ENCODE measurements at regions not wholly inside any gene's neighbourhood (a gene's known extent, or its start where the extent isn't known, plus 50 kb on each side); places are given as distances from the start of the nearest gene placed in this dataset.

DNA sequence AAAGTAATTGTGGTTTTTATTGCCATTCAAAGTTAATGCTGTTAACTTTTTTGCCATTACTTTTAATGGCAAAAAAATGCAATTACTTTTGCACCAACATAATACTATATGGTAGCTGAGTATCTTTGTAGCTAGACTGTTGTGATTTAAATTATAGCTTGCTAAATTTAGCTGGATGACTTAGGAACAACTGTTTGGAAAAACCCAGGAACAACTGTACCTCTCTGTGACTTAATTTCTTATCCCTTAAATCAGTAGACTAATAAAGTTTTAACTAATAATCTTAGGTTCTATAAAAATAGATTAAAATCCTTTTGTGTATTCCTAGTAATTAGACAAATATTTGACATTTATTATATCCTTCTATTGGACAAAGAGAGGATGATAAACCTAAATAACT lies 268.2 kb downstream of the TENT5A start:
- DNase-seq (ENCODE audit: low read depth in 2 of 2, low spot score in 1 of 2), result no peak

DNA sequence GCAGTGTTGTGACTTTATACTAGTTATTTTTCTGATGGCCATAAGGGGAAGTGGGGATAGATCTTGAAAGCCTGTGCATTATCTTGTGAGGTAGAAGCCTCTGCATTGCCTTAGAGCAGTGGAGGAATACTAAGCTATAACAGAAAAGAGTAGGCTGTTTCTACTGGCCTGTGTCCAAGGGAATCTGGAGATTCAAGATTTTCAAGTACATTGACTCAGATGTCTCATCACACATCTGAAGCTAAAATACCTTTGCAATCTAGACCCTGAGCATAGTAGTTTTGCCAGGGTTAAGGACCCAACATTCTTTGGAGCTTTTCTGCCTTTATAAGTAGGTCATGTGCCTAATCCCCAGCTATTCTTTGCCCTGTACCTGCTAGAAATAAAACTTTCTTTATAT lies 272.3 kb downstream of the TENT5A start:
- no peak for DNase-seq (ENCODE audit: low read depth in 2 of 2, low spot score in 1 of 2)

DNA sequence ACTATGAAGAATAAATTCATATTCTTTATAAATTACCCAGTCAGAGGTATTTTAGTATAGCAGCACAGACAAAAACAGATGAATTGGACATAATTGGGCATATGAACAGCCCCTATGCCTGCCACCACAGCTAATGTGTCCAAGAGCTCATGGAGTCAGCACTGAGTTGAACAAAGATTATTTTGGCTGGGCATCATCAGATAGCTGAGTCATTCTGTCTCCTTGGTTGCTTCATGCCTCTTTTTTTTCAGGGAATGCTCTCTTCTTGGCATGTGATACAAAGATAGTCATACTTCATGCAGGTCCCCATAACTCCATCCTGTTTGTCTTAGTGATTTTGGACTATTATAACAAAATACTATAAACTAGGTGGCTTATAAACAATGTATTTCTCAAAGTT lies 275.6 kb downstream of the TENT5A start:
- no peak for DNase-seq (ENCODE audit: low read depth in 2 of 2, low spot score in 1 of 2)

DNA sequence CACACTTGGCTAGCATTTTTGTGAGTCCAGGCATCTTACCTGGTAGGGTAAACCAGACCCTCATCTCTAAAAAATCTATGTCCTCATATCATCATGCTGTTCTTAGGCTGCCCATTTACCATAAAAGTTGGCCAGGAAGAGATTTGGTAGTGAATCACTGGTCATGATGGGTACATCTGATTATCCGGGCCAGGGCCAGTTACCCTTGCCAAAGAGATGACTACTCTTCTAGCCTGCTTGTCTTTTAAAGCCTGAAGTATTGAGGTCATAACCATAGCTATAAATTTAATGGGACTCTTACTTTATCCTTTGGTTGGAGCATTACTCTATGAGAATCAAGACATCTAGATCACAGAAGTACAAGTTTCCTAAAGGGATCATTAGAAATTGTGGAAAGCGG lies 276.8 kb downstream of the TENT5A start:
- DNase-seq (ENCODE audit: low read depth in 2 of 2, low spot score in 1 of 2), result no peak

DNA sequence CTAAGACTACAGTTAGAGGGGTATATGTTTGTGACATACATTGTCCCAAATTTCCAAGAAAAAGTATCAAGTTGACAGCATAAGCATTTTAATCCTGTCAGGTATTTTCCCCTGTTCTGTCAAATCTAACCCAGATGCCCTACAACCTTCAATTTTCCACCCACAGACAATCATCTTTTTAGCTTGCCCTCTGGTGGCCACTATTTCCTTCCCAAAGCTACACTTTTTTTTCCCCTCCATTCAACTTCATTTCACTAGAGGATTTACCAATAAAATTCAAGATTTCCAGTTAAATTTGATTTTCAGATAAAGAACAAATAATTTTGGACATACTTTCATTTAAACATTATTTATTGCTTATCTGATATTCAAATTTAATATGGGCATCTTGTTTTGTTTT lies 286.6 kb downstream of the TENT5A start:
- DNase-seq (ENCODE audit: low read depth in 2 of 2, low spot score in 1 of 2), result no peak

DNA sequence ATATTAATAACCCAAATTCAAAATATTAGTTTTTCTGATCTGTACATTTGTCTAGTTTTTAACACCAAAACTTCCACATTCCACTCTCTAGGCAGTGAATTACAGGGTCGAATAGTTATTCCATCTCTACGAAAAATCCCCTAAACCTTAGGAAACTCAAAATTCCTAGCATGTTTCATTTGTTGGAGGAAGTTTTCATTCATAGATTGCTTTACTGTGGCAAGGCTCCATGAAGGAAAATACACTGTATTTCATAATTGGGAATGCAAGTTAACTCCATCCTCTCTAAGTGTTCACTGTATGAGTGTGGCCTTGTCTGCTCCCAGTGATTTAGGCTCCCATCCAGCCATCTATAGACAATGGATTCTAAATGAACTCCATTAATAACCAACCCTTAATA lies 296.1 kb downstream of the TENT5A start:
- no peak for DNase-seq (ENCODE audit: low read depth in 2 of 2, low spot score in 1 of 2)

DNA sequence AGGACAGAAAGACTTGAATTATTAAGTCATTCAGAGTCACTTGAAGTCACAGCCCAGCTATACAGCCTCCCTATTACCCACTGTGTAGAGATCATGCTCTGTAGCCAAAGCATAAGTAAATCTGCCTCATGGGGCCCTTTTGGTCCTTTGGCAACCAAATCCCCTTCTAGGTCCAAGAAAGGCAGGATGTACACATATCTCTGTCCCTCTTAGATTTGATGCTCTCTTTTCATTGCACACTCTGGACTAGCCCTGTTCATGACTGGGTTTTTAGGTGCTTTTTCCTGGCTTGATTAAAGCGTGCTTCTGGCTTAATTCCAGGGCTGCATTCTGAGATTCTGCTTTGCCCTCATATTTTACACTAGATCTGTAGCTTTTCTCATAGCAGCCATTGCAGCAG lies 296.8 kb downstream of the TENT5A start:
- no peak for DNase-seq (ENCODE audit: low read depth in 2 of 2, low spot score in 1 of 2)

DNA sequence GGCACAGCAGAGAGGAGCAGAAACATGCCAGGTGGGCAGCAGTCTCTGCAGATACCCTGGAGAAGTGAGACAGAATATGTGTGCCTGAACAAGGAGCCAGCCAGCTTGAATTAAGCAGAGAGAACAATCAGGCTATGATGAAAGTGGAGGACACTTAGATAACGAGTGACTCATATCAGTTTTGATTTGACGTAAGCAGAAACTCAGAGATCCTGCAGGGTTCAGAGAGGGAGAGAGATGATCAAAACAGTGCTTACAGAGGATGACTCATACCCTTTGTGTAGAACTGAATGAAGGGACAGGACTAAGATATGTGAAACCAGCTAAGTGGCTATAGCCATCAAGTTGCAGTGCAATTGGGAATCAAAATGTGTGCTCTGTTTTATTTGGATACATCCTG lies 300.7 kb downstream of the TENT5A start:
- no peak for DNase-seq (ENCODE audit: low read depth in 2 of 2, low spot score in 1 of 2)

DNA sequence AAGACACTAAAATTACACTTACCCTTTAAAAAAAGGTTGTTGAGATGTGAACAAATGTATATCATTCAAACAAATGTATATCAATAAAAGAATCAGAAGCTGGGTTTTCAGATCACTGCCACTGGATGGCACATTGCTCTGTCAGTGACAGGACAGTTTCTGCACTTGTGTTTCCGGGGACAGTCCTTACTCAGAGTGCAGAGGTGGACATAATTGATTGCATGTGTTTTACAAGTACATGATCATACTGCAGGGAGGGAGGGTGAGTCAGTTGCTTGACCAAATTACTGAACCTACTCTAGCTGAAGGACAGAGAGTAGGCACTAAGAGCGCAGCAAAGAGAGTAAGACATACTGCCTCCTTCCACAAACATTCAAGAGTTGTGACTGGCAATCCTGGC lies 302.3 kb downstream of the TENT5A start:
- no peak for DNase-seq (ENCODE audit: low read depth in 2 of 2, low spot score in 1 of 2)

DNA sequence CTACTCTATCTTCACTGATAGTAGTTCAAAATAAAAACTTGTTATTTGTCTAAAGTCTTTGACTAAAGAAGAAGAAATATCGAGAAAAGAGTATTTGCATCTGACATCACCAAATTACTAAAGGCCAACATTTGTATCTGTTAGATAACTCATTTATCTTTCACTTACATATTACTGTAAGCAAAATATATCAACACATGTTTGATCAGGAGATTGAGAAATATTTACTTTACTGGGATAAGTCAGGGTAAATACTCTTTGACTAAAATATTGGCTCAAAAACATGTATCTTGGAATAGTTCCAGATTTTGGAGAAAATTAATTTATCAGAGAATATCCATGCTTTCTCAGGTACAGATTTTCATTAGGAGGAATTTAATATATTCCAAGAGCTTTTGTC lies 306.0 kb downstream of the TENT5A start:
- DNase-seq (ENCODE audit: low read depth in 2 of 2, low spot score in 1 of 2), result no peak

DNA sequence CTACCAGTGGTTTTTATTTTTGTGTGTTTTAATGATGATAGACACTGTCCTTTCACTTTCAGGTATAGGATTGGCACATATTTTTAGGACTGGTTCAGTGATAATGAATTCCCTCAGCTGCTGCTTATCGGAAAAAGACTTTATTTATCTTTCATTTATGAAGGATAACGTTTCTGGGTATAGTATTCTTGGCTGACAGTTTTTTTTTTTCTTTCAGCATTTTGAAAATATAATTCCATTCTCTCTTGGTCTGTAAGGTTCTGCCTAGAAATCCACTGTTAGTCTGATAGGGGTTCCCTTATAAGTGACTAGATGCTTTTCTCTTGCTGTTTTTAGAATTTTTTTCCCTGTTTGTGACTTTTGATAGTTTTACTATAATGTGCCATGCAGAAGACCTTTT lies 313.1 kb downstream of the TENT5A start:
- no peak for DNase-seq (ENCODE audit: low read depth in 2 of 2, low spot score in 1 of 2)

DNA sequence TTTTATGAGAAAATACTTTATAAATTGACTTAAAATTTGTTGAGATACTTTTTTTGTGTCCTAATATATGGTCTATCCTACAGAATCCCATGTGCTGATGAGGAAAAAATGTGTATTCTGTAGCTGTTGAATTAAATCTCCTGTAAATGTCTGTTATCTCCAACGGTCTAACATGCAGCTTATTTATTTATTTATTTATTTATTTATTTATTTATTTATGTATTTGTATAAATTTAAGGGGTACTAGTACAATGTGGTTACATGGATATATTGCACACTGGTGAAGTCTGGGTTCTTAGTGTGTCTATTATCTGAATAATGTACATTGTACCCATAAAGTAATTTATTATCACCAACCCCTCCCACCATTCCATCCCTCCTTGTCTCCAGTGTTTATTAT lies 315.5 kb downstream of the TENT5A start:
- no peak for DNase-seq (ENCODE audit: low read depth in 2 of 2, low spot score in 1 of 2)

DNA sequence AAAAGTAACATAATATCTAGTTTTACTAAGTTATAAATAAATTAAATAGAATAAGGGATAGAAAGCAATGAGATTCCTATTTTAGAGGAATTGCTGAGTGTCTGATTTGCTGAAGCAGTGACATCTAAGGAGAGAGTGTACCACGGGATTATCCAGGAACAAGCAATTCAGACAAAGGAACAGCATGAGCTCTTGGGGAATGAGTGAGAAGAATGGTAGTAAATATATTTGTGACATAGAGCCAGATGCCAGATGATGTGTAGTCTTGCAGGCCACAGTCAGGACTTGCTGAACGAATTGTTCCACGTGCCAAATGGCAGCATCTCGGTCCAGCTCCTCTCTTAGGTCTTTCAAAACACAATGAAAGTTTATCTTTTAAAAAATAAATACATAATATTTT lies 339.2 kb downstream of the TENT5A start:
- DNase-seq (ENCODE audit: low read depth in 2 of 2, low spot score in 1 of 2), result no peak

DNA sequence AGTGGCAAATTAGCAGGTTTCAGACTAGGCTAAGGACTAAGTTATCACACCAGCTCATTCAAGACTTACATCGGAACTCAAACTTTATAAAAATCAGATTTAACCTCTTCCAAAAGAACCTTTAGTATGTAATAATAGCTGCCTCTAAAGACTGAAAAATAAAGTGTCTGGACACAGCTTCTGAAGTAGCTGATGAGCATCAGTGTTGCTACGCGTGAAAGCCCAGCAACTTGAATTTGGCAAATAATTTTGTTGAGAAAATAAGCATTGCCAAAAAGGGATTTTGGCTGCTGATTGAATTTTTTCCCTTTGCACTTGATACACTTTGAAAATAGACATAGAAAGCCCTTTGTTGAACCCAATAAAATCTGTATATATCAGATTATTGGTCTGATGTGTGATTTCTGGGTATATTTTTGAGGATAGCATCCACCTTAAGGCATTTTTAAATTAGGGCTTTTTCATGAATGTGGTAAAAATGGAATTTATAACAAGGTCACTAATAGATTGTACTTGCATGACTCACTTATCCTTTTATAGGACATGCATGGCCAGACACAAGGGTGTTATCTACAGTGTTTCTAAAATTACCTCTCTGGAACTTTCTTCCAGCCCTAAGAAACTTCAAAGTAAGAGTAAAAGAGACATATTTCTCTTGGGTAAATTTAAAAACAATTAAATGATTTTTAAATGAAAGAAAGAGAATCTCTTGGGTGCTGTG lies 350.4 kb downstream of the TENT5A start:
- no peak for DNase-seq (ENCODE audit: low read depth in 2 of 2, low spot score in 1 of 2)

DNA sequence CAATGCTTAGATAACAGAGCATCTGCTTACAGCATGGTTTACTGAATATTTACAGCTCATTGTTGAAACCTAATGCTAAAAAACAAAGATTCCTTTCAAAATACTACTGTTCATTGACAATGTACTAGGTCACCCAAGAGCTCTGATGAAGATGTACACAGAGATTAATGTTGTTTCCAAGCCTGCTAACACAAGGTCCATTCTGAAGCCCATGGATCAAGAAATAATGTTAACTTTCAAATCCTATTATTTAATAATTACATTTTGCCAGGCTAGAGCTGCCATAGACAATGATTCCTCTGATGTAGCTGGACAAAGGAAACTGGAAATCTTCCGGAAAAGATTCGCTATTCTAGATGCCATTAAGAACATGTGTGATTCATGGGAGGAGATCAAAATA lies 355.6 kb downstream of the TENT5A start:
- no peak for DNase-seq (ENCODE audit: low read depth in 2 of 2, low spot score in 1 of 2)

DNA sequence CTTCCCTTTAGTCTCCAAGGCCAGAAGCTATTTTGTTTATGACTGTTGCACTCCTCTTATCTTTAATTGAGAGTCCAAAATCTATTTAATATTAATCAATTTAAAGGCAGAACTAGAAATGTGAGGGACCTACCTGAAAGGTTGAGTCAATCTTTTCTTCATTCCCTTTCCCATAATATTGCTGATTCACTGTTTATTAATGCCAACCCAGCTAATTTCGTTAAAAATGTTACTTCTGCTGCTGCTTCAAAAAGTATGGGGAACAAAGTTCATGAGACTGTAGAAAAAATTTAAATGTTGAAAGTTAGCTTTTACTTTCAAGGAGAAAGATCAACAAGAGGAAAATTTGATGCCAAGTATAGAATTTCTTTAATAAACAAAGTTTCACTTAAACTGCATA lies 365.3 kb downstream of the TENT5A start:
- DNase-seq (ENCODE audit: low read depth in 2 of 2, low spot score in 1 of 2), result no peak

DNA sequence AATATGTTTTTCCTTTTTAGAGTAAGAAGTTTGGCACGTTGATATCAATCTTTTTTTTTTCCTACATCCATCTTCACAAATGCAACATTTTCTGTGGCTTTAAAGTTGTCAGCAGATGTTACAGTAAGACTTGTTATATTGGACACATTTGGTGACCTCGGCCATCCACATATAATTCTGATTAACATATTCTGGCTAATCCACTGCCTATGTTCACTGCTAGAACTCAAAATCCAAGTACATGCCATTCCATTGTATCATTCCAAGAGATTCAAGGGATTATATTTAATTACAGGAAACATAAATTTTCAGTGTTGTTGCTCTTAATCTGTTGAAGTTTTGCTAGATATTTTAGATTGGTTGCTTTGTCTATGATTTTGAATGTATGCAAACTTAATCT lies 367.6 kb downstream of the TENT5A start:
- DNase-seq (ENCODE audit: low read depth in 2 of 2, low spot score in 1 of 2), result no peak

DNA sequence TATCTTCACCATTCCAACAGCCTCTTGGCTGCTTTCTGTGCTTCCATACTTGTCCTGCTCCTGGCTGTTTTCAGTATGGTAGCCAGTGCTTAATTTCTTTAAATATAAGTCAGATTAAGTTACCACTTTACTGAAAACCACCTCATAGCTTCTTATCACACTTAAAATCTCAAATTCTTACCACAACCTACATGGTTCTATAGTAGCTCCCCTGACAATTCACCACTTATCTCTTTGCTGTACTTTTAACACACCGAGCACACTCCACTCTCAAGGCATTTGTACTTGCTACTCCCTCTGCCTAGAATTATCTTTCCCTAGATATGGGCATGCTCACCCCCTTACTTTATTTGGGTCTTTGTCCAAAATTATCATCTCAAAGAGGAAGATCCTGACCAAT lies 369.0 kb downstream of the TENT5A start:
- DNase-seq (ENCODE audit: low read depth in 2 of 2, low spot score in 1 of 2), result no peak

DNA sequence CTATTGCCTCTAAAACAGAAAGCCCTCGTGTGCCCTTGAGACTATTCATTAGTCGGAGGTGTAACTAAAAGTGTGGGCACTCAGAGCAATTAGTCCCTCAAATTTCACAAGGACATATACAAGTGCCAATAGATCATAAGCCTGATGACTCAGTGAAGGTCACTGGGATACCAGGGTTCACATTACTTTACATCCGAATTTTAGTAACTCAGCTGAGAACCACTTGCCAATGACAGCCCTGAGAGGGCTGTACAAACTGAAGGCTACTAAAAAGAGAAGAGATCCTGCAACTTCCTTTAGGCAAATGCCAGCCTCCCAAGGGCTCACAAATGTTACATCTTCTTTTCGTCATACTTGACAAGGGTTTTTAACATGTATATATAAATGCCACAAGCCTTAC lies 369.6 kb downstream of the TENT5A start:
- no peak for DNase-seq (ENCODE audit: low read depth in 2 of 2, low spot score in 1 of 2)

DNA sequence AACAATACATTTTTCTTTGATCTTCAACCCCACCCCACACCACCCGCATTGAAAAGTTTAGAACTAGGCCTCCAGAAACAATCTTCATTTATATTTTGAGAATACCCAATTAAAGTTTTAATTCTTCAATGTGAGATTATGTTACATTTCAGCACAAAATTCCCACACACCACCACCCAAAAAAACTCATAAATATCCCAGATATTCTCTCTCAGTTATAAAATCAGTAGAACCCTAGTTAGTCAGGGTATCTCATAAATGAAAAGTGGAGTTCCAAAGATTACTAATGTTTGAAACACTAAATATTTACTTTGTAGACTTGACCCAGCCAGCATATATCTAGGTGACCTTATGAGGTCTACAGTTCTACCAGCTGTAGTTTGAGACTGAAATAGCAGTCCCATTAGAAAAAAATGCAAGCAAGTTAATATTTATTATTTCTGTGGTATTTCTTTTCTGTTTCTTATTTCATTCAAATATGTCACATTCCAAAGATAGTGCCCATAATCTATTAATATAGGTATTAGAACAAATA lies 371.0 kb downstream of the TENT5A start:
- DNase-seq (ENCODE audit: low read depth in 2 of 2, low spot score in 1 of 2), result no peak

DNA sequence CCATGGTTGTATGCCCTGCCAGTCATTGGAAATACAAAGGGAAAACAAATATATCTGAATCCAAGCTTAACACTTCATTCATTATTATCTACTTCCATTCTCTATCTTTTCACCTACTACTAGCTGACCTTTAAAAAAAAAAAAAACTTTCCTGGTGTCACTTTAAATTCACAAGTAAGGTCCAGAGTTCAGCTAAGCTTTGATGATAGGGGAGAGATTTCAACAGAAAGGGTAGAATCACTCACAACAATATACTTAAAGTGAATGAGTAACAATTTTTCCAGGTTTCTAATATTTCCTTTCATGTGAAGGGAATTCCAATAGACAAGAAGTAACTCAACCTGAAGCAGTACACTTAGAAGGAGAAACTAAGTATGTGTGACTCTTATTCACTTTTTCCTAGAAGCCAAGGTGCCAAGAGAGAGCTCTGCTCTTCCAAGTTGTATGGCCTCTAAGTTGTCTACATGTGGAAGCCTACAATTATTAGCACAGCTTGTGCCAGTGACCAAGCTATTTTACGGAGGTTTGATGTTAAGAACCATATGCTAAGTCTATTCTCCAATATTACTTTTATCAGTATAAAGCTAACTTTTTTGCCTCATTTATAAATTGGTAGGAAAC lies 371.7 kb downstream of the TENT5A start:
- no peak for DNase-seq (ENCODE audit: low read depth in 2 of 2, low spot score in 1 of 2)

DNA sequence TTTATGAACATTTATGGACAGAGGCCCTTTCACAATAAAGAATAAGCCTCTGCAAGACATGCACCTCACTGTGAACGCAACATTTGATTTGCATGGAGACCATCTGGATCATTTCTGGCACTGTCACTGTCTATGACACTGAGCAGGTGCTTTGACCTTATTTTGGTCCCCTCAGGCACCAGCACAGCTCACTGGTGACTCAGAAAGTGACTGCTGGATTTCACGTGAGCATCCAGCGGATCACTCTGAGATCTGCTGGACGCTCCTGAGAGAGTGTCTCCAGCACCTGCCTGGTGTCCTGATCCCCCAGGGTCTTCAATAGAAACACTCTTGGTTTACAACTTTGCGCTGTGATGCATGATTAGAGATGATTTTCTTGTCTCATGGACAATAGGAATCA lies 375.7 kb downstream of the TENT5A start:
- DNase-seq (ENCODE audit: low read depth in 2 of 2, low spot score in 1 of 2), result no peak

DNA sequence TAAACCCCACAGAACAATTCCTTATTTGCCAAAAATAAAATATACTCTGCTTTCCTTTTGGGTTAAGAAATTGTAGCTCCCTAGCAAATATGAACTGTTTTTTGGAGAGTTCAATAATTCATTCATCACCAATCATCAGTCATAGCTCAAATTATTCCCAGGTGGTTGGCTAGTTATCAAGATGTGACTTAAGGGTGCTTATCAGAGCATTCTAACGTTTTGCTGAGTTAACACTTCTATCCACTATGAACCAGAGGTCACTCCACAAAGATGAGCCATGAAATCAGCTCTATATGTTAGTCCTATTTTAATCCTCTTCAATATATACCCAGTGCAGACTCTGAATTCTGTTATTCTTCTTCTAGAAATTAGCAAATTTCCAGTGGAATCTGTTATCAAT lies 379.1 kb downstream of the TENT5A start:
- no peak for DNase-seq (ENCODE audit: low read depth in 2 of 2, low spot score in 1 of 2)

Measured in stimulated activated CD8-positive, alpha-beta memory T cell treated with anti-CD3 and anti-CD28 coated beads, Interleukin-4, amount 100 ng/mL, for 1 hour (primary cell).